H9 (cell line): ENCODE measurements at regions not wholly inside any gene's neighbourhood (a gene's known extent, or its start where the extent isn't known, plus 50 kb on each side); places are given as distances from the start of the nearest gene placed in this dataset.

Experiments
- DNase-seq: peaks from one replicate; pipeline ENCODE4 v3.0.0-alpha.2; 2017
- H2AFZ ChIP-seq: one replicate; pipeline ENCODE4 v1.6.1; 2013; ENCODE audit warnings: mild to moderate bottlenecking, low read length, control low read depth, moderate library complexity
- H2AK5ac ChIP-seq: 2 replicates; pipeline ENCODE4 v1.6.1; 2013; ENCODE audit warnings: low read length, control low read depth, mixed read lengths; ENCODE audit not compliant: insufficient read length
- H2BK120ac ChIP-seq: one replicate; pipeline ENCODE4 v1.6.1; 2013; ENCODE audit warnings: low read depth, mild to moderate bottlenecking, low read length, control low read depth, inconsistent platforms; ENCODE audit not compliant: poor library complexity, severe bottlenecking
- H2BK12ac ChIP-seq: 2 replicates; pipeline ENCODE4 v1.6.1; 2013; ENCODE audit warnings: low read length, control low read depth, mixed read lengths, low read depth; ENCODE audit not compliant: insufficient read length
- H2BK15ac ChIP-seq: 2 replicates; pipeline ENCODE4 v1.6.1; 2013; ENCODE audit warnings: low read depth, low read length, control low read depth
- H2BK20ac ChIP-seq: one replicate; pipeline ENCODE4 v1.6.1; 2013; ENCODE audit warnings: low read depth, mild to moderate bottlenecking, low read length, control low read depth, inconsistent platforms; ENCODE audit not compliant: poor library complexity, severe bottlenecking
- H2BK5ac ChIP-seq: 2 replicates; pipeline ENCODE4 v1.6.1; 2013; ENCODE audit warnings: low read length, control low read depth, mixed read lengths; ENCODE audit not compliant: insufficient read length
- H3K14ac ChIP-seq: 2 replicates; pipeline ENCODE4 v1.6.1; 2013; ENCODE audit warnings: low read length, control low read depth; ENCODE audit not compliant: insufficient read depth
- H3K18ac ChIP-seq: 2 replicates; pipeline ENCODE4 v1.6.1; 2013; ENCODE audit warnings: low read depth, mild to moderate bottlenecking, mixed read lengths, low read length, control low read depth; ENCODE audit not compliant: insufficient read length
- H3K23ac ChIP-seq: 2 replicates; pipeline ENCODE4 v1.6.1; 2013; ENCODE audit warnings: low read length, control low read depth, mixed read lengths, low read depth; ENCODE audit not compliant: insufficient read length
- H3K23me2 ChIP-seq: 2 replicates; pipeline ENCODE4 v1.6.1; 2013; ENCODE audit warnings: low read depth, mild to moderate bottlenecking, mixed read lengths, low read length, control low read depth; ENCODE audit not compliant: insufficient read length, poor library complexity, severe bottlenecking
- H3K27ac ChIP-seq: 2 replicates; pipeline ENCODE4 v1.5.1; 2013; ENCODE audit warnings: low read length, control low read depth, mixed read lengths, low read depth; ENCODE audit not compliant: insufficient read length
- H3K27me3 ChIP-seq: 2 replicates; pipeline ENCODE4 v1.6.1; 2013; ENCODE audit warnings: low read length, control low read depth, inconsistent platforms; ENCODE audit not compliant: insufficient read depth
- H3K4ac ChIP-seq: 2 replicates; pipeline ENCODE4 v1.6.1; 2013; ENCODE audit warnings: low read depth, mild to moderate bottlenecking, control low read depth, inconsistent platforms, low read length, moderate library complexity
- H3K4me1 ChIP-seq: 2 replicates; pipeline ENCODE4 v1.6.1; 2013; ENCODE audit warnings: low read length, control low read depth, inconsistent platforms; ENCODE audit not compliant: insufficient read depth
- H3K4me2 ChIP-seq: 2 replicates; pipeline ENCODE4 v1.6.1; 2013; ENCODE audit warnings: low read length, control low read depth, mixed read lengths; ENCODE audit not compliant: insufficient read length, insufficient read depth
- H3K56ac ChIP-seq: 2 replicates; pipeline ENCODE4 v1.6.1; 2013; ENCODE audit warnings: low read depth, mild to moderate bottlenecking, mixed read lengths, low read length, control low read depth; ENCODE audit not compliant: insufficient read length
- H3K79me1 ChIP-seq: 2 replicates; pipeline ENCODE4 v1.6.1; 2013; ENCODE audit warnings: low read depth, mild to moderate bottlenecking, moderate library complexity, low read length, control low read depth, inconsistent platforms; ENCODE audit not compliant: insufficient read depth, poor library complexity, severe bottlenecking
- H3K79me2 ChIP-seq: 2 replicates; pipeline ENCODE4 v1.6.1; 2013; ENCODE audit warnings: low read length, control low read depth, inconsistent platforms; ENCODE audit not compliant: insufficient read depth
- H3K9ac ChIP-seq: 2 replicates; pipeline ENCODE4 v1.6.1; 2013; ENCODE audit warnings: low read length, control low read depth, mixed read lengths; ENCODE audit not compliant: insufficient read length; ENCODE audit errors: extremely low read depth
- H3K9me3 ChIP-seq: one replicate; pipeline ENCODE4 v1.6.1; 2013; ENCODE audit warnings: low read depth, low read length, inconsistent platforms; ENCODE audit not compliant: control insufficient read depth
- H3T11ph ChIP-seq: one replicate; pipeline ENCODE4 v1.6.1; 2013; ENCODE audit warnings: mild to moderate bottlenecking, low read length, control low read depth, inconsistent platforms
- H4K20me1 ChIP-seq: one replicate; pipeline ENCODE4 v1.6.1; 2013; ENCODE audit not compliant: control insufficient read depth, insufficient read length, insufficient read depth
- H4K5ac ChIP-seq: 2 replicates; pipeline ENCODE4 v1.6.1; 2013; ENCODE audit warnings: low read depth, mild to moderate bottlenecking, mixed read lengths, low read length, control low read depth; ENCODE audit not compliant: insufficient read length
- H4K8ac ChIP-seq: replicated peaks from 2 replicates; pipeline ENCODE4 v1.6.1; 2013; ENCODE audit warnings: low read length, control low read depth, mixed read lengths, low read depth; ENCODE audit not compliant: insufficient read length
- H4K91ac ChIP-seq: 2 replicates; pipeline ENCODE4 v1.6.1; 2013; ENCODE audit warnings: low read depth, mild to moderate bottlenecking, moderate library complexity, mixed read lengths, low read length, control low read depth; ENCODE audit not compliant: insufficient read length
- H3K27ac Mint-ChIP-seq, 3 experiments: 2 replicates in 2 of 3; 3 replicates in 1 of 3; pipeline ENCODE4 v1.8.0; 2020 to 2021; ENCODE audit warnings: mixed read lengths in 3 of 3, mild to moderate bottlenecking in 1 of 3, moderate library complexity in 1 of 3
- H3K27me3 Mint-ChIP-seq: 2 replicates; pipeline ENCODE4 v1.8.0; 2021; ENCODE audit warnings: low read depth, mild to moderate bottlenecking, moderate library complexity, mixed read lengths
- H3K36me3 Mint-ChIP-seq, 3 experiments: 2 replicates in 2 of 3; 3 replicates in 1 of 3; pipeline ENCODE4 v1.8.0; 2020 to 2021; ENCODE audit warnings: low read depth in 3 of 3, mixed read lengths in 3 of 3; ENCODE audit not compliant: insufficient read depth in 1 of 3
- H3K4me1 Mint-ChIP-seq, 2 experiments: 2 replicates each; pipeline ENCODE4 v1.8.0; 2020; ENCODE audit warnings: mixed read lengths in 2 of 2
- H3K4me3 Mint-ChIP-seq, 2 experiments: 2 replicates in 1 of 2; 3 replicates in 1 of 2; pipeline ENCODE4 v1.8.0; 2020 to 2021; ENCODE audit warnings: mild to moderate bottlenecking in 2 of 2, mixed read lengths in 2 of 2, moderate library complexity in 1 of 2
- H3K9me3 Mint-ChIP-seq, 2 experiments: 2 replicates in 1 of 2; 3 replicates in 1 of 2; pipeline ENCODE4 v1.8.0; 2020; ENCODE audit warnings: mild to moderate bottlenecking in 2 of 2, mixed read lengths in 2 of 2, moderate library complexity in 1 of 2
- WGBS: extraction: QIAGEN DNeasy Blood & Tissue Kit; methylation state at CpG from one replicate; pipeline ENCODE4 v1.1.7; 2013; ENCODE audit warnings: missing lambda C conversion rate, low lambda C conversion rate, mixed read lengths; ENCODE audit not compliant: insufficient read length; ENCODE audit errors: extremely low coverage; 5-methylcytosine and 5-hydroxymethylcytosine counted together
- TF ChIP-seq, protein P1 (sequence below): fragments of 200-600 bp; sonication (generic); conservative IDR thresholded peaks from 3 replicates; pipeline ENCODE4 v1.8.0; 2021; ENCODE audit warnings: antibody characterized with exemption, mild to moderate bottlenecking

DNA sequence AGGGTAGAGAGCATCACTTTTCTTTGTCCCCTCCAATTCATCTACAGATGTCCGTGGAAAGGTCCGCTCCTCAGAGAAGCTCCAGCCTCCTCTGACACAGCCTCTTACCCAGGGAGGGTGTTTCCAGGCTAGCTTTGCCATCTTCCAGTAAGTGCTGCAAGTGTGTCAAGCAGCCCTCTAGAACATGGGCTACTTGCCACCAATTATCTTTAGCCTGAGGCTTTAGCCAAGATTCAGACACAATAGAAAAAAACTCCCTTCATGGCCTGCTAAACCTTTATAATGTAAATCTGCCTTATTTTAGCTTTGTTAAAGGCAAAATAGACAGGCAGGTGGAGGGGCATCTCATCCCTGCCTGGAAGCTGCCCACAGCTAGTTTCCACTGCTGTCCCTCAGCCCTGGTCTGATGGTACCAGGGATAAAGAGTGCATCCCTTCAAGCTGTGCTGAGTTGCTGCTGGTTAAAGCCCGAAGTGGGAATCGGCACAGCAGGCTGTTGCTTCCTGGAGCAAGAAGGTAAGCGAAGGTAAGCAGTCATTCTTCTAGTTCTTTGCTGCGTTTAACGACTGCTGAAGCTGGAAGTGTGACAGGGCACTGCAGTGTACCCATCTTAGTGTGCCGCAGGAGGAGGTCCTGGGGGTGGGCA is 190.1 kb upstream of the E2F8 start:
- TF ChIP-seq, protein P1, sequence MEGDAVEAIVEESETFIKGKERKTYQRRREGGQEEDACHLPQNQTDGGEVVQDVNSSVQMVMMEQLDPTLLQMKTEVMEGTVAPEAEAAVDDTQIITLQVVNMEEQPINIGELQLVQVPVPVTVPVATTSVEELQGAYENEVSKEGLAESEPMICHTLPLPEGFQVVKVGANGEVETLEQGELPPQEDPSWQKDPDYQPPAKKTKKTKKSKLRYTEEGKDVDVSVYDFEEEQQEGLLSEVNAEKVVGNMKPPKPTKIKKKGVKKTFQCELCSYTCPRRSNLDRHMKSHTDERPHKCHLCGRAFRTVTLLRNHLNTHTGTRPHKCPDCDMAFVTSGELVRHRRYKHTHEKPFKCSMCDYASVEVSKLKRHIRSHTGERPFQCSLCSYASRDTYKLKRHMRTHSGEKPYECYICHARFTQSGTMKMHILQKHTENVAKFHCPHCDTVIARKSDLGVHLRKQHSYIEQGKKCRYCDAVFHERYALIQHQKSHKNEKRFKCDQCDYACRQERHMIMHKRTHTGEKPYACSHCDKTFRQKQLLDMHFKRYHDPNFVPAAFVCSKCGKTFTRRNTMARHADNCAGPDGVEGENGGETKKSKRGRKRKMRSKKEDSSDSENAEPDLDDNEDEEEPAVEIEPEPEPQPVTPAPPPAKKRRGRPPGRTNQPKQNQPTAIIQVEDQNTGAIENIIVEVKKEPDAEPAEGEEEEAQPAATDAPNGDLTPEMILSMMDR, result no peak
- Histone ChIP-seq H3K23ac (no peak overlapping the region), H3K79me2 (no peaks in the 10 kb centered on the region), H3K27ac (no peak overlapping the region), H2AFZ (no peak overlapping the region), H3K14ac (peak overlapping the region; percentile 10; the same call in 1 of the 2 replicates), H2BK12ac (no peak overlapping the region), H3K4ac (no peak overlapping the region), H3K27me3 (no peaks in the 10 kb centered on the region), H3K4me1 (peaks cover 5% of the 10 kb centered on the region; the same call in 1 of the 2 replicates), H4K20me1 (no peaks in the 10 kb centered on the region), H2BK120ac (no peak overlapping the region), H3K9me3 (no peaks in the 10 kb centered on the region), H4K5ac (no peak overlapping the region), H4K91ac (no peak overlapping the region), H3T11ph (no peak overlapping the region), H2BK15ac (no peak overlapping the region), H3K18ac (no peak overlapping the region), H4K8ac (no peak overlapping the region), H3K4me2 (no peak overlapping the region), H2AK5ac (no peak overlapping the region), H3K56ac (no peak overlapping the region), H3K23me2 (no peaks in the 10 kb centered on the region), H3K79me1 (no peaks in the 10 kb centered on the region), H2BK5ac (no peak overlapping the region), H3K9ac (no peak overlapping the region), H2BK20ac (no peak overlapping the region)
- Mint-ChIP-seq H3K36me3 (no peaks in the 10 kb centered on the region), H3K4me3 (no peak overlapping the region), H3K27me3 (peaks cover 19% of the 10 kb centered on the region), H3K27ac (no peak overlapping the region), H3K9me3 (no peaks in the 10 kb centered on the region), H3K4me1 (peaks cover 25 to 54% of the 10 kb centered on the region in 2 experiments)
- no CpG with 5 or more reads among the region's 8 CpGs for whole genome bisulfite sequencing
- no peak for DNase-seq
